ENCODE measurements at regions not wholly inside any gene's neighbourhood (a gene's known extent, or its start where the extent isn't known, plus 50 kb on each side); places are given as distances from the start of the nearest gene placed in this dataset.

GRCh38 chr20:6576726-6577125, 190.8 kb upstream of the BMP2 start:
- TF ChIP-seq CTCF (IDR thresholded peaks at IDR 0.05; ENCODE audit: borderline replicate concordance, extremely low read depth, low read length, poor library complexity, severe bottlenecking) (no peak), EZH2 (IDR thresholded peaks at IDR 0.05; ENCODE audit: borderline replicate concordance, low read depth, low read length, severe bottlenecking) (no peak)

All from DND-41 (cell line).